ENCODE measurements at regions not wholly inside any gene's neighbourhood (a gene's known extent, or its start where the extent isn't known, plus 50 kb on each side); places are given as distances from the start of the nearest gene placed in this dataset.
A peak's percentile ranks its signal among the peaks of the same experiment; 100 is the strongest.
"Not testable (repeated sequence)": the region's sequence is repeated elsewhere in the genome, so short reads cannot be mapped to it uniquely, and the experiment has no call there.

DNA sequence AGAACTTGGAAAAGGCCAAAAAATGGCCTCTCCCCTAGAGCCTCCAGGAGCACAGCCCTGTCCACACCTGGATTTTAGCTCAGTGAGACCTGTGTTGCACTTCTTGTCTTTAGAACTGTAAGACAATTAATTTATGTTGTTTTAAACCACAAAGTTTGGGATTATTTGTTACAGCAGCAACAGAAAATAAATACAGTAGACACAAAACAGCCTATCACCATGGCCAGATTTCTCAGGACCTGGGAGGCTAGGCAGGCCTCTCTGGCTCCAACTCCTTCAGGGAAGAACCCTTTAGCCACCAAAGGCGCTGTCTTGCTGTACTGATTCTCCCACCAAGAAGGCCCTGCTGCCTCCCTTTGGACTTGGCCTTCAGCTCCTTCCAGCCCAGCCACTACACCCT lies 54.1 kb upstream of the PSAP start:
- TF ChIP-seq, protein P1, sequence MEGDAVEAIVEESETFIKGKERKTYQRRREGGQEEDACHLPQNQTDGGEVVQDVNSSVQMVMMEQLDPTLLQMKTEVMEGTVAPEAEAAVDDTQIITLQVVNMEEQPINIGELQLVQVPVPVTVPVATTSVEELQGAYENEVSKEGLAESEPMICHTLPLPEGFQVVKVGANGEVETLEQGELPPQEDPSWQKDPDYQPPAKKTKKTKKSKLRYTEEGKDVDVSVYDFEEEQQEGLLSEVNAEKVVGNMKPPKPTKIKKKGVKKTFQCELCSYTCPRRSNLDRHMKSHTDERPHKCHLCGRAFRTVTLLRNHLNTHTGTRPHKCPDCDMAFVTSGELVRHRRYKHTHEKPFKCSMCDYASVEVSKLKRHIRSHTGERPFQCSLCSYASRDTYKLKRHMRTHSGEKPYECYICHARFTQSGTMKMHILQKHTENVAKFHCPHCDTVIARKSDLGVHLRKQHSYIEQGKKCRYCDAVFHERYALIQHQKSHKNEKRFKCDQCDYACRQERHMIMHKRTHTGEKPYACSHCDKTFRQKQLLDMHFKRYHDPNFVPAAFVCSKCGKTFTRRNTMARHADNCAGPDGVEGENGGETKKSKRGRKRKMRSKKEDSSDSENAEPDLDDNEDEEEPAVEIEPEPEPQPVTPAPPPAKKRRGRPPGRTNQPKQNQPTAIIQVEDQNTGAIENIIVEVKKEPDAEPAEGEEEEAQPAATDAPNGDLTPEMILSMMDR (IDR thresholded peaks at IDR 0.05): no peak
- no peaks in the 10 kb centered on the region for H3K9me3 ChIP-seq
- H3K4me3 ChIP-seq: no peak overlapping the region
- no peak overlapping the region for H3K27ac ChIP-seq
- no peaks in the 10 kb centered on the region for H3K27me3 ChIP-seq
- no peaks in the 10 kb centered on the region for H3K36me3 ChIP-seq
- no peak for DNase-seq
- intact Hi-C loops (cut with DNase I): loop anchor here in 2 of 10 donors (5.0 kb wide), 2 partner anchors 37 to 47 kb away; no protein-coding TSS in a partner anchor
- peak in 1 of 8 donors; percentile 24 for ATAC-seq
- WGBS, 2 donors: 100% methylated on average over 1 of the region's 1 CpG
- peaks cover 0 to 20% (median 8%) of the 10 kb centered on the region in 9 donors for H3K4me1 ChIP-seq

- H3K9me3 ChIP-seq, H3K4me3 ChIP-seq, H3K27me3 ChIP-seq, H3K36me3 ChIP-seq: not testable (repeated sequence)
- Histone ChIP-seq H3K27ac (peak overlapping the region in 4 of 10 donors; percentile 11 to 55 (median 50)), H3K4me1 (peaks cover 0 to 14% (median 7%) of the 10 kb centered on the region in 9 donors)
- peak in 7 of 8 donors; percentile 70 to 93 (median 79) for ATAC-seq
- intact Hi-C loops (cut with DNase I): loop anchor here in 2 of 10 donors (5.0 kb wide), 2 partner anchors 139 to 144 kb away; no protein-coding TSS in a partner anchor
- whole genome bisulfite sequencing, 2 donors: 58 to 61% methylated on average over 13 of the region's 13 CpGs
- DNase-seq: peak in 1 of 2 donors; percentile 34
Observed at GRCh38 chr10:71903636-71904250, 52.7 kb upstream of the PSAP start.

DNA sequence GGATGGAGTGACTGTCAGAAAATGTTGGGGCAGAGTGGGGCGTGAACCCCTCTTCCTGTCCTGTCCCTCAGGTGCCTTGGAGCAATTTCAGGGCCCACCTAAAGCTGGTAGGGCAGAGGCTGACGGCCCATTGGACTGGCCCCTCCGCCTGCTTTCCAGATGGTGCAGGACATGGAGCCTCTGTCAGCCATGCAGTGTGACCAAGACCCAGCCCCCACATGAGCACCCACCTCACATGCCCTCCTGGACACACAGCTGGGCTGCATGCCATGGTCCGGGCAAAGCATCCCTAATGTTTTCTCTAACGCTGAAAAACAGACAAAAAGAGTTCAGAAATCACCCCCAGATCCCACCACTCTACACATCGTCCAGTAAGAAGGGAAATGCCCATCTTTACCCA lies 51.3 kb upstream of the PSAP start:
- intact Hi-C loops (cut with DNase I): loop anchor here in 2 of 10 donors (5.0 kb wide), 2 partner anchors 140 to 145 kb away; no protein-coding TSS in a partner anchor
- H3K9me3 ChIP-seq: peaks cover 0 to 10% (median 0%) of the 10 kb centered on the region in 11 donors
- peaks cover 0 to 14% (median 7%) of the 10 kb centered on the region in 9 donors for H3K4me1 ChIP-seq
- WGBS, 2 donors: 96 to 97% methylated on average over 6 of the region's 6 CpGs
- DNase-seq (no peak), ATAC-seq (no peak)
- H3K36me3 ChIP-seq: no peaks in the 10 kb centered on the region
- TF ChIP-seq, protein P1 (IDR thresholded peaks at IDR 0.05): no peak
- no peak overlapping the region for H3K4me3 ChIP-seq
- H3K27me3 ChIP-seq: no peaks in the 10 kb centered on the region
- H3K27ac ChIP-seq: no peak overlapping the region
